ENCODE measurements at regions not wholly inside any gene's neighbourhood (a gene's known extent, or its start where the extent isn't known, plus 50 kb on each side); places are given as distances from the start of the nearest gene placed in this dataset.
"Not testable (repeated sequence)": the region's sequence is repeated elsewhere in the genome, so short reads cannot be mapped to it uniquely, and the experiment has no call there.

- 30 to 41% methylated on average over 5 to 21 of the region's 21 CpGs for WGBS, 2 donors
- H3K36me3 ChIP-seq (replicated peaks in 1 of 2; ENCODE audit: insufficient read depth in 1 of 2, low read depth in 2 of 2); ATAC-seq; H3K9me3 ChIP-seq; intact Hi-C loops (cut with DNase I); H3K4me3 ChIP-seq; H3K27ac ChIP-seq; H3K27me3 ChIP-seq; DNase-seq; H3K4me1 ChIP-seq: not testable (repeated sequence)
Measured at GRCh38 chr1:121006826-121007225, 117.3 kb downstream of the PPIAL4A start.

- WGBS, 2 donors = 10 to 20% methylated on average over 6 to 7 of the region's 10 CpGs
- H3K27ac ChIP-seq = not testable (repeated sequence)
Measured at GRCh38 chr1:121007755-121008154, 118.2 kb downstream of the PPIAL4A start.

DNA sequence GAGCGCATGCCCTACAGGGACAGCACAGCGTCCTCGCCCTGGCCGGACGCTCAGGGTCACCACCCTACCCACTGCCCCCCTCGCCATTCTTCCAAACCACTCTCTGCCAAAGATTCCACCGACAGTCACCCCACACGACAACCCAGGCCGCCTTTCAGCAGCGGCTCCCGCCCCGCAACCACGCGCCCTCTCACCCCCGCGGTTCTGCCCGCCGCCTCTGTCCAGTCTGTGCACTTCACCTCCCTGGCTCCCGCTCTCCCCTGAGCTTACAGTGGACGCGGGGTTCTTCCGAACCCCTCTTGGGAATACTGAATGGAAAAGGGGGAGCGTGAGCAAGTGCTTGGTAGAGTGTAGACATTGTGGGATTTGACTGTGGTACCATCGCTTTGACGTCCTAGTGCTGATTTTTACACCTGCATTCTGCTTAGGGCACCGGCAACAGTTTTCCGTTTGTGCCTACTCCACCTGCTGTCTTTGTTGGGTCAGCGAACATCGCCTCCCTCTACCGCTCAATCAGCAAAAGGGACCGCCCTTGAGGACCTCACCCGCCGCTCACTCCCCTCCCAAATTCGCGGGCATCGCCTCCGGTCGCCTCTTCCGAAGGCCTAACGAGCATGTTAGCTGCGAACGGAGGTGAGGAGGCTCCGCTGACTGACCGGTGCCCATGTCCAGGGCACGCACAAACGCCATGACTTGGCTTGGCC is 119.1 kb downstream of the PPIAL4A start:
- H3K9me3 ChIP-seq; H3K27ac ChIP-seq; H3K4me1 ChIP-seq; H3K36me3 ChIP-seq (replicated peaks in 1 of 2; ENCODE audit: insufficient read depth in 1 of 2, low read depth in 2 of 2); H3K27me3 ChIP-seq; ATAC-seq; H3K4me3 ChIP-seq; intact Hi-C loops (cut with DNase I): not testable (repeated sequence)
- WGBS, 2 donors = 12 to 15% methylated on average over 20 to 46 of the region's 46 CpGs
- peak in 1 of 4 donors; percentile 7 for DNase-seq

More at GRCh38 chr1:121007755-121008154, 118.2 kb downstream of the PPIAL4A start:
- intact Hi-C loops (cut with DNase I); ATAC-seq; H3K4me3 ChIP-seq; H3K9me3 ChIP-seq; H3K27me3 ChIP-seq; H3K36me3 ChIP-seq (replicated peaks in 1 of 2; ENCODE audit: insufficient read depth in 1 of 2, low read depth in 2 of 2); H3K4me1 ChIP-seq: not testable (repeated sequence)
- peak in 1 of 4 donors; percentile 28 for DNase-seq

DNA sequence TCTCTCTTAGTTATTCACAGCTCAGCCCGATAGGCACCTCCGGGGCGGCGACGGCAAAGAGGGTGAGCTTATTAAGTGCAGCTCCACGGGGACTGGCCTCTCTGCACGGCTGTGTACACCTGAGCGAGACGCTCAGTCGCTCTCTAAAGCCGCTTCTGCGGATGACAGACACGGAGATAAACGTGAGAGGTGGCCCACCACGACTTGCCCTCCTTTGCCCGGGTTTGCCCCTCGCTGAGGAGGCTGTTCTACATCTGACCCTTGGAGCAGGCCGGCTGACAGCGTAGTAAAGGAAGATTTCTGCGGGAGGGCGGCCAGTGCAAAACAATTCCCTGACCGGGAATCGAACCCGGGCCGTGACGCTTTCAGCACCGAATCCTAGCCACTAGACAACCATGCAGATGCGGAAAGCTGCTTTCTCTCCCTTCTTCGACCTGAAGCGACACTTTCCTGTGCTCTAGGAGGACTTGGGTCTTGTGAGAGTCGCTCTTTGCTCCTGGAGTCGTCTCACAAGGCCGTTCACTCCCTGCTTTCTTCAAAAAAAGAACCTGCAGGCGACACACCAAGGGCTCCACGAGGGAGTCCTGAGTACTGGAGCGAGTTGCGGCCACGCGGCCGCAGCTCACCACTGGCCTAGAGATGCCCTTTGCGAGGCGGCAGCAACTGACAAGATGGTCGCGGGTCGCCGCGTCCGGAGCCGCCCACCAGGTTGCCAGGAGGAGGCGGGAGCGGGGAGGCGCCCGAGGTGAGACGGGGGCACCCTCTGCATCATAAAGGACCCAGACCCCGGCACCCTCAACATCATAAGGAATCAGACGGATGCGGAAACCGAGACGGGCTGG is 119.9 kb downstream of the PPIAL4A start:
- H3K36me3 ChIP-seq (replicated peaks in 1 of 2; ENCODE audit: insufficient read depth in 1 of 2, low read depth in 2 of 2); H3K4me3 ChIP-seq; H3K27me3 ChIP-seq; H3K9me3 ChIP-seq; H3K4me1 ChIP-seq; ATAC-seq; H3K27ac ChIP-seq; intact Hi-C loops (cut with DNase I): not testable (repeated sequence)
- 19 to 56% methylated on average over 5 to 51 of the region's 59 CpGs for WGBS, 2 donors
- DNase-seq = peak in 1 of 4 donors; percentile 9

DNA sequence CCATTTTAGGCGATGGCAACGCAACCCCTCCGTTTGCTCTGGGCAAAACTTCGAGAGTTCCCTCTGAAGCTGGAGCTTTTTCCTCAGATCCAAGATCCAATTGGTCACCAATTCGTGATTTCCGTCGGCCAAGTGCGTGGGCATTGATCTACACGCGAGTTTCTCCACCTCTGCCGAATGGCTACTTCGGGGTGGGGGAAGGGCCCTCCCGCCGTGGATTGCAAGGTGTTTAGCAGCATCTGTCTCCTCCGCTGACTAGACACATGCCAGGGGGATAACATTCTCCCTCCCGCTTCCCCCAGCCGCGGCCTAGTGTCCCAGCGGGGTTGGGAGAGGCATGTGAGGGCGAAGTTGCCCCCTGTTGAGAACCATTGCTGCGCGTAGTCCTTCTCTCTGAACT is 120.6 kb downstream of the PPIAL4A start:
- H3K27ac ChIP-seq; H3K27me3 ChIP-seq; H3K4me1 ChIP-seq; DNase-seq; intact Hi-C loops (cut with DNase I); ATAC-seq; H3K9me3 ChIP-seq; H3K4me3 ChIP-seq; H3K36me3 ChIP-seq (replicated peaks in 1 of 2; ENCODE audit: insufficient read depth in 1 of 2, low read depth in 2 of 2): not testable (repeated sequence)
- no CpG with 5 or more reads among the region's 22 CpGs for WGBS, 2 donors

- H3K36me3 ChIP-seq (replicated peaks in 1 of 2; ENCODE audit: insufficient read depth in 1 of 2, low read depth in 2 of 2); H3K4me3 ChIP-seq; H3K9me3 ChIP-seq; H3K27me3 ChIP-seq; intact Hi-C loops (cut with DNase I); H3K27ac ChIP-seq; ATAC-seq; H3K4me1 ChIP-seq; DNase-seq: not testable (repeated sequence)
- 11 to 15% methylated on average over 1 of the region's 1 CpG for whole genome bisulfite sequencing, 2 donors
Measured at GRCh38 chr1:121013181-121013580, 123.6 kb downstream of the PPIAL4A start.

DNA sequence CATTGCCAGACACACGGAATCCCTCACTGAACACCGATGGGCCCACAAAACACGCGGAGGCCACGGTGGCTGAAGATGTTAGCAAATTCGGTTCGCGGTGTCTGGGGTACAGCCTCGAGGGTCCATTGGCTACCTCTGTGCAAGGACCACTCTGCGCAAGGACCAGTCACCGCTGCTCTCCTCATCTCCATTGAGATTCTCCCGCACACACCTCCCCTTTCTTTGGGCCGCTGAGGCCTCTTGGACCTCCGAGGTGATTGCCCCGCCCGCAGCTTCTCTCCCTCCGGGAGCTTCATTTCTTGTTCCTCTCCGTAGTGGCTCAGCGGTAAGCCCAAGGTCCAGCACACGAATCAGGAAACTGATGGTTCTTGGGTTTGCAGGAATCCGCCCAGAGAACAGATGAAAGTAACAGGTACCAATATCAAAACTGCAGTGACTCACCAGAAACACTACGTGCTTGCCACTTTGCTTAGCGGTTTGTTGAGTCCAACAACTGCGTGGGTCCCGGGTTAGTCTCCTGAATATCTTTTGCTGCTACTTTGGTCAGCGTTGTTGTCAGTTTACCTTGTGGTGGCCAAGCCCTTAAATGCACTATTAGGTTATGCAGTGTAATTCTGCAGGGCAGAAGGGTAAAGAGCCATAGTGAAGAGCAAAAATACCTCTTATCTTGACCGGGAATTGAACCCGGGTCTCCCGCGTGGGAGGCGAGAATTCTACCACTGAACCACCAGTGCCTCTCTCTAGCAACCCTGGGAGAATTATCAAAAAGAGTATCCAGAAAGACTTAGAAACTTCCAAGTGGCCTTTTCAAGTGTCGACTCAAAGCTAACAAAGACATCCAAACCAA is 126.8 kb downstream of the PPIAL4A start:
- H3K27ac ChIP-seq; H3K27me3 ChIP-seq; intact Hi-C loops (cut with DNase I); ATAC-seq; H3K36me3 ChIP-seq (replicated peaks in 1 of 2; ENCODE audit: insufficient read depth in 1 of 2, low read depth in 2 of 2); H3K4me1 ChIP-seq; H3K9me3 ChIP-seq; H3K4me3 ChIP-seq: not testable (repeated sequence)
- WGBS, 2 donors = 24 to 65% methylated on average over 12 to 13 of the region's 32 CpGs
- peak in 2 of 4 donors; percentile 6 to 18 for DNase-seq

- 48% methylated on average over 4 to 6 of the region's 17 CpGs for WGBS, 2 donors
- peak; percentile 77 for ATAC-seq
Measured at GRCh38 chr1:121019715-121020349, 130.3 kb downstream of the PPIAL4A start.

DNA sequence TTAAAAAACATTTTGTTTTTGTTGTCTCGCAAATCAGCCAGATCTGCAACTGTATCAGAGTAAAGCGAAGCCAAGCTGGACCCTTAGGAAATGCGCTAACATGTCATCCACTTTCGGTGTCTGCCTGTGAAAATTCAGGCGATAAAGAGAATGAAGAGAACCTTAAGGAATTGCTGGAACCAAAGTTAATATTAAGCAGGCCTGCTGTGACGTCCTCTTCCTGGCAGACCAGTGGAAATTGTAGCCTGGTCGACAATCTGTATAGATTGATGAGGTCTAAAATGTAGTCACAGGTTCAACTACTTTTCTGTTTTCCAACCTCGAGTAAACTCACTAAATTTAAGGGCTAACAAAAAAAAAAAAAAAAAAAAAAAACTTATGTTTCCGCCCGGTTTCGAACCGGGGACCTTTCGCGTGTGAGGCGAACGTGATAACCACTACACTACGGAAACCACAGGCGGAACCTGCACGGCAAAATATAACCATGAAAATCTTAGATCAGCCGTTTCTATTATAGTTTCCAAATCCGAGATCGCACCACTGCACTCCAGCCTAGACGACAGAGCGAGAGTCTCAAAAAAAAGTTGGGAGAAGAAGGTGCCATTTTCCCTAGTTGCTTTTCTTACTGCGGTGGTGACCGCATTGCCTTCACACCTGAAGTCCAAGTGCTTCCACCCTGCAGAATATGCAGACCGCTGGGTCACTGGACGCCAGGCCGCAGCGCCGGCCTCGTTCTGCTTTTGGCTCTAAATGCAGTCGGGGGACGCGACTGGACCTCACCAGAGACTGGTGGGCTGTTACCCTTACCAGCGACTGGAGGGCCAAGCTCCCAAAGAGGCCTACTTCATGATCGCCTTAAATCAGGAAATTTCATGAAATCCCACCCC is 131.0 kb downstream of the PPIAL4A start:
- WGBS, 2 donors = 31% methylated on average over 27 of the region's 37 CpGs
- H3K27ac ChIP-seq; intact Hi-C loops (cut with DNase I); H3K4me1 ChIP-seq; H3K27me3 ChIP-seq; H3K9me3 ChIP-seq; H3K36me3 ChIP-seq (replicated peaks in 1 of 2; ENCODE audit: insufficient read depth in 1 of 2, low read depth in 2 of 2); H3K4me3 ChIP-seq: not testable (repeated sequence)
- peak; percentile 62 for ATAC-seq
- peak in 2 of 4 donors; percentile 21 to 25 for DNase-seq

More at GRCh38 chr1:121019715-121020349, 130.3 kb downstream of the PPIAL4A start:
- DNase-seq; H3K36me3 ChIP-seq (replicated peaks in 1 of 2; ENCODE audit: insufficient read depth in 1 of 2, low read depth in 2 of 2); H3K9me3 ChIP-seq; H3K27me3 ChIP-seq; H3K4me3 ChIP-seq; H3K4me1 ChIP-seq; intact Hi-C loops (cut with DNase I); H3K27ac ChIP-seq: not testable (repeated sequence)

GRCh38 chr1:121021716-121022115 is 132.1 kb downstream of the PPIAL4A start:
- ATAC-seq; H3K4me3 ChIP-seq; H3K36me3 ChIP-seq (replicated peaks in 1 of 2; ENCODE audit: insufficient read depth in 1 of 2, low read depth in 2 of 2); H3K27me3 ChIP-seq; H3K4me1 ChIP-seq; intact Hi-C loops (cut with DNase I); H3K27ac ChIP-seq; H3K9me3 ChIP-seq; DNase-seq: not testable (repeated sequence)
- 53 to 59% methylated on average over 2 to 4 of the region's 6 CpGs for WGBS, 2 donors

Measured in body of pancreas (tissue), 4 donors.